Lower lobe of right lung (tissue), 2 donors: ENCODE measurements at regions not wholly inside any gene's neighbourhood (a gene's known extent, or its start where the extent isn't known, plus 50 kb on each side); places are given as distances from the start of the nearest gene placed in this dataset.

Experiments
- ATAC-seq, 2 donors: fragments of 200-7000 bp; cut with Tn5 transposase; one replicate each; pipeline ENCODE4 v1.9.1; 2020 to 2022; ENCODE audit warnings: mild to moderate bottlenecking in 2 of 2, moderate library complexity in 2 of 2
- DNase-seq: peaks from one replicate; pipeline ENCODE4 v3.0.0-alpha.2; 2020
- H3K27ac ChIP-seq: fragments of 200-600 bp; one replicate; pipeline ENCODE4 v1.8.0; 2022
- H3K27me3 ChIP-seq: fragments of 200-600 bp; one replicate; pipeline ENCODE4 v1.8.0; 2022; ENCODE audit warnings: low read depth
- H3K36me3 ChIP-seq: fragments of 200-600 bp; one replicate; pipeline ENCODE4 v1.8.0; 2022; ENCODE audit warnings: mild to moderate bottlenecking
- H3K4me1 ChIP-seq: fragments of 200-600 bp; one replicate; pipeline ENCODE4 v1.8.0; 2022
- H3K4me3 ChIP-seq: fragments of 200-600 bp; one replicate; pipeline ENCODE4 v1.8.0; 2022; ENCODE audit warnings: mild to moderate bottlenecking
- H3K9me3 ChIP-seq: fragments of 200-600 bp; one replicate; pipeline ENCODE4 v1.8.0; 2022
- intact Hi-C: fragments of 100-400 bp; cut with DNase I; formaldehyde crosslinking; loops from one replicate; pipeline ENCODE4 v1.11.0; 2022
- TF ChIP-seq, protein P1 (sequence below): fragments of 200-600 bp; IDR thresholded peaks from one replicate; pipeline ENCODE4 v1.8.0; 2022; ENCODE audit warnings: antibody characterized with exemption, mild to moderate bottlenecking
- donor health status: DM: no; HTN: yes; CAD: no; lungs with severe emphysema.

DNA sequence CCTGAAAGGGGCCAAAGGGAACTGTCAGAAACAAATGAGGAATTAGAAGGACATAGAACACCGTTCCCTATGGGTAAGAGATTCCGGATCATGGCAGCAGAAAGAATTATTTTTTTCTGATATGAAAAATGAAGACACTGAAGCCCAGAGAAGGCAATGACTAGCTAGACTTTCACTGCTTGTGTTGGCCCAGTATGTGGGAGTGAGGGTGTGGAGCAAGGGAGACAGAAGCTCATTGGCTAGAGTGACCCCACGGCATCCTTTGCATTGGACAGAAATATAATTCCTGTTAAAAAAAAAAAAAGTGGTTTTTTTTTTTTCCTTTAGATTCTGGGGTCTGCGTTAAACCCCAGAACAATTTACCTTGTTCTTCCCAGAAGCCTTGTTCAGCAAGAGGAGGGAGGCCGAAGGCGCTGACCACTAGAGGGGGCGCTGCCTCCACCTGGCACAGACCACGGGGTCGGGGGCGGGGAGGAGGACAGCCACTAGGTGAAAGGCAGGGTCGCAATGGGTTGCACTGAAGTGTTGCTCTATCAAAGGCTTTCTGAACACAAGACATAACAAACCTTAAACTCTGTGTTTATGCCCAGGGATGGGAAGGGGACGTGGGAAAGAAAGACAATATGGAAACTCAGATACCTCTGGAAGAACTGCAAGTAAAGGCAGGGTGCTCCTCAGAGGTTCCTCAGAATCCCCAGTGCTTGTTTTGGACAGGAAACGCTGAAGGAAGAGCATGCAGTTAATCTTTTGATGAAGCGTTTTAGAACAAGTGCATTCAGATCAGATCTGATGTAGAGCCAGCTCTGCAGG is 156.8 kb downstream of the KCNA5 start:
- H3K9me3 ChIP-seq = no peaks in the 10 kb centered on the region
- no peaks in the 10 kb centered on the region for H3K36me3 ChIP-seq
- no peak overlapping the region for H3K4me3 ChIP-seq
- H3K4me1 ChIP-seq = peaks cover 4% of the 10 kb centered on the region
- H3K27me3 ChIP-seq = no peaks in the 10 kb centered on the region
- DNase-seq (peak; percentile 59), ATAC-seq (peak; percentile 51 to 62)
- intact Hi-C loops = no loop called here
- no peak overlapping the region for H3K27ac ChIP-seq
- TF ChIP-seq, protein P1, sequence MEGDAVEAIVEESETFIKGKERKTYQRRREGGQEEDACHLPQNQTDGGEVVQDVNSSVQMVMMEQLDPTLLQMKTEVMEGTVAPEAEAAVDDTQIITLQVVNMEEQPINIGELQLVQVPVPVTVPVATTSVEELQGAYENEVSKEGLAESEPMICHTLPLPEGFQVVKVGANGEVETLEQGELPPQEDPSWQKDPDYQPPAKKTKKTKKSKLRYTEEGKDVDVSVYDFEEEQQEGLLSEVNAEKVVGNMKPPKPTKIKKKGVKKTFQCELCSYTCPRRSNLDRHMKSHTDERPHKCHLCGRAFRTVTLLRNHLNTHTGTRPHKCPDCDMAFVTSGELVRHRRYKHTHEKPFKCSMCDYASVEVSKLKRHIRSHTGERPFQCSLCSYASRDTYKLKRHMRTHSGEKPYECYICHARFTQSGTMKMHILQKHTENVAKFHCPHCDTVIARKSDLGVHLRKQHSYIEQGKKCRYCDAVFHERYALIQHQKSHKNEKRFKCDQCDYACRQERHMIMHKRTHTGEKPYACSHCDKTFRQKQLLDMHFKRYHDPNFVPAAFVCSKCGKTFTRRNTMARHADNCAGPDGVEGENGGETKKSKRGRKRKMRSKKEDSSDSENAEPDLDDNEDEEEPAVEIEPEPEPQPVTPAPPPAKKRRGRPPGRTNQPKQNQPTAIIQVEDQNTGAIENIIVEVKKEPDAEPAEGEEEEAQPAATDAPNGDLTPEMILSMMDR = peak; percentile 72

DNA sequence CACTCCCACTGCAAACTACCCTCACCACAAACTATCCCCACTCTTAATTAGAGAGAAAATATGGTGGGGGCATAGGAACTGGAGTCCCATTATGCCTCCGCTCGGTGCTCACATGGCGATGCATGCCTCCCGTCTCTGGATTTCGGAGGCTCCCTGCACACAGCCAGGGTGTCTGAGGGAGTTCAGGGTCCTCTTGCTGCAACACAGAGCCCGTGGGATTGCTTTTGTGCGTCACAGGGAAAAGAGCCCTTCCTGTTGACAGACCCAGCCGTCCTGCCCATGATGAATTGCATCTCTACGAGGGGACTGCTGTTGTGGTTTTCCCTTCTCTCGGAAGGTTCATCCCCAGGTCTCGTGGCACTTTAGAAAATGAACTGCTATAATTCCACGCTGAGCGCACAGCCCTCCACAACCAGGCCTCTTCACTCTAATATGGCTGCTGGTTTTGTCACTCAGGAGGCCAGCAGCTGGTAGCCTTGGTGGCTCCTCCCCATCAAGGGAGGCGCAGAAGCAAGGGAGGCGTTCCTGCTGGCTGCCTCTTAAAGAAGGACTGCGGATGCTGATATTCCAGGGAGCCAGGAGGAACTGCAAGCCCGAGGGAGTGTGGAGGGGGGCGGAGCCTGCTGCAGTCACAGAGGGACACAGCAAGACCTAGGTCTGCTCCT is 158.0 kb downstream of the KCNA5 start:
- DNase-seq = no peak
- Histone ChIP-seq H3K9me3 (no peaks in the 10 kb centered on the region), H3K27ac (no peak overlapping the region), H3K27me3 (no peaks in the 10 kb centered on the region), H3K4me1 (peaks cover 4% of the 10 kb centered on the region), H3K36me3 (no peaks in the 10 kb centered on the region), H3K4me3 (no peak overlapping the region)
- intact Hi-C loops = no loop called here
- ATAC-seq = peak in 1 of 2 donors; percentile 14
- TF ChIP-seq, protein P1 = no peak

DNA sequence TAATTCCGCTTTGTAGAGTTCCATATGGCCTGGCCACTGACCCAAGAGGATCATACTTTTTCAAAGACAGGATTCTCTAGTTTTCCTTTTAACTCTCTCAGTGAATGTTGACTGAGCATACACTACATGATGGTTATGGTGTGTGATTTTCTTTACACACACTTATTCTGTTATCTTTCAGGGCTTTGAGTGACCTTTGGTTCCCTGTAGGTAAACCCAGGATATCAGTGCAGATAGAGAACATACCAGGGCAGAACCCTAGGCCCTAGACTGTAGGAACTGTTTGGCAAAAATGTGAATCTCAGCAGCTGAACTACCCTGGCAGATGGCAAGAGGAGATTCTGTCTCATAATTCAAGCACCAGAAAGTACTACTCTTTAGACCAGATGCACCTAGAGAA is 159.6 kb downstream of the KCNA5 start:
- Histone ChIP-seq H3K27me3 (no peaks in the 10 kb centered on the region), H3K27ac (no peak overlapping the region), H3K4me3 (no peak overlapping the region), H3K4me1 (peaks cover 4% of the 10 kb centered on the region), H3K36me3 (no peaks in the 10 kb centered on the region), H3K9me3 (no peaks in the 10 kb centered on the region)
- no peak for ATAC-seq
- no peak for DNase-seq
- TF ChIP-seq, protein P1 = no peak
- intact Hi-C loops = no loop called here

DNA sequence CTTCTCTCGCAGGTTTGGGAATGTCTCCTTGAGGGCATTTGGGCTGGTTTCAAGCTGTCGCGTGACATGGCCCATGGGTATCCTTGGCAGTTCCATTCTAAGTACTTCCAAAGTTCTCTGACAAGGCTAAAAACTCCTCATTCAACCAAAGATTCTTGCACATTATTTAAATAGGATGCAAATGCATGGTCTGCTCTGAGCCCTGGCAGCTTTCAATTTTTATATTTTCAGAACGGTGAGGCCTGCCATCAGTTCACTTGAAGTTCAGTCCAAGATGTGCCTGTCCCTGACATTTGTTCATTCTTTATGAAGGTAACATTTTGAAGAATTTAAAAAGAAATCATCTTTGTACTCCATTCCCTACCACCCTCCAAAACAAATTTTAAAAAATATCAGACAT is 160.0 kb downstream of the KCNA5 start:
- H3K27me3 ChIP-seq = no peaks in the 10 kb centered on the region
- peaks cover 4% of the 10 kb centered on the region for H3K4me1 ChIP-seq
- no peaks in the 10 kb centered on the region for H3K36me3 ChIP-seq
- no peak overlapping the region for H3K27ac ChIP-seq
- no peaks in the 10 kb centered on the region for H3K9me3 ChIP-seq
- TF ChIP-seq, protein P1 = no peak
- no peak overlapping the region for H3K4me3 ChIP-seq
- no peak for ATAC-seq
- intact Hi-C loops = no loop called here
- DNase-seq = no peak

DNA sequence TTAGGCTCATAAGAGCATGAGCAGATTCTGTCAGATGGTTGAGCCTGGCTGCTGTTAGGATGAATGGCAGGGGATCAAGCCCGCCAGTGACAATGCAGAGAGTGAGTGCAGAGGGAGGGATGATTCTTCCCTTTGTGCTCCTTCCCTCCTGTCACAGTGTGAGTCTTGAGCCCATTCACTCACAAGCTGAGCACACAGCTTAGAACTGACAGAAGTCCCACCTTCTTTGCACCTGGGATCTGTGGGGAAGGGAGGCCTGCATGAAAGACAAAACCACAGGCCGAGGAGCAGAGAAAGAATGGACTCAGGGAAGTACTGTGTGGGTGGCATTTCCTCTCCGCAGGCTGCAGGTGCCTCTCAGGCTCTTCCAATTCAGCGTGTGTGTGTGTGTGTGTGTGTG is 160.6 kb downstream of the KCNA5 start:
- TF ChIP-seq, protein P1 = no peak
- Histone ChIP-seq H3K27me3 (no peaks in the 10 kb centered on the region), H3K36me3 (no peaks in the 10 kb centered on the region), H3K9me3 (no peaks in the 10 kb centered on the region), H3K4me3 (no peak overlapping the region), H3K27ac (no peak overlapping the region), H3K4me1 (peaks cover 4% of the 10 kb centered on the region)
- DNase-seq (no peak), ATAC-seq (no peak)
- intact Hi-C loops = no loop called here
